OCI-LY3 (cell line): ENCODE measurements at regions not wholly inside any gene's neighbourhood (a gene's known extent, or its start where the extent isn't known, plus 50 kb on each side); places are given as distances from the start of the nearest gene placed in this dataset.

Experiments
- H2AFZ ChIP-seq: fragments of 200-600, 300-600 bp; shearing (Covaris generic); 2 replicates; pipeline ENCODE4 v1.6.0; 2014; ENCODE audit warnings: antibody characterized with exemption, low read depth, low read length
- H3K27ac ChIP-seq: fragments of 200-600, 300-600 bp; sonication (generic); 2 replicates; pipeline ENCODE4 v1.5.1; 2014; ENCODE audit warnings: mild to moderate bottlenecking, low read length, moderate library complexity, mixed read lengths
- H3K27me3 ChIP-seq: fragments of 200-600, 300-600 bp; sonication (generic); 2 replicates; pipeline ENCODE4 v1.6.1; 2014; ENCODE audit warnings: low read depth, low read length, mixed read lengths
- H3K36me3 ChIP-seq: fragments of 200-600, 300-600 bp; sonication (generic); replicated peaks from 2 replicates; pipeline ENCODE3; 2014; ENCODE audit warnings: low read depth, low read length, mixed read lengths
- H3K4me1 ChIP-seq: fragments of 300-600, 200-600 bp; sonication (generic); 2 replicates; pipeline ENCODE4 v1.6.1; 2014; ENCODE audit warnings: low read length, mixed read lengths
- H3K4me2 ChIP-seq: fragments of 200-600, 300-600 bp; sonication (generic); 2 replicates; pipeline ENCODE4 v1.6.1; 2014; ENCODE audit warnings: low read length, mixed read lengths
- H3K4me3 ChIP-seq: fragments of 300-600, 200-600 bp; sonication (generic); 2 replicates; pipeline ENCODE4 v1.5.1; 2014; ENCODE audit warnings: antibody characterized with exemption, mild to moderate bottlenecking, low read length, moderate library complexity
- H3K79me2 ChIP-seq: fragments of 300-600, 200-600 bp; shearing (Covaris generic); 2 replicates; pipeline ENCODE4 v1.6.1; 2014; ENCODE audit warnings: mild to moderate bottlenecking, low read length, mixed read lengths
- H3K9ac ChIP-seq: fragments of 300-600, 200-600 bp; shearing (Covaris generic); 2 replicates; pipeline ENCODE4 v1.6.0; 2014; ENCODE audit warnings: mild to moderate bottlenecking, low read length, moderate library complexity
- H3K9me3 ChIP-seq: fragments of 200-600, 300-600 bp; shearing (Covaris generic); 2 replicates; pipeline ENCODE4 v1.6.1; 2014; ENCODE audit warnings: low read length, mixed read lengths; ENCODE audit not compliant: insufficient read depth
- H4K20me1 ChIP-seq: fragments of 200-600, 300-600 bp; sonication (generic); 2 replicates; pipeline ENCODE4 v1.6.1; 2016; ENCODE audit warnings: low read length, mixed read lengths; ENCODE audit not compliant: insufficient read depth
- EZH2phosphoT487 ChIP-seq: fragments of 200-600 bp; shearing (Covaris generic); IDR thresholded peaks from 2 replicates; pipeline ENCODE4 v1.6.1; 2018; ENCODE audit warnings: antibody characterized with exemption, mixed run types, low read depth
- TF ChIP-seq, protein P1 (sequence below): fragments of 200-600, 300-600 bp; sonication (generic); IDR thresholded peaks from 2 replicates; pipeline ENCODE4 v1.5.1; 2014; ENCODE audit warnings: antibody characterized with exemption, low read length, low read depth

DNA sequence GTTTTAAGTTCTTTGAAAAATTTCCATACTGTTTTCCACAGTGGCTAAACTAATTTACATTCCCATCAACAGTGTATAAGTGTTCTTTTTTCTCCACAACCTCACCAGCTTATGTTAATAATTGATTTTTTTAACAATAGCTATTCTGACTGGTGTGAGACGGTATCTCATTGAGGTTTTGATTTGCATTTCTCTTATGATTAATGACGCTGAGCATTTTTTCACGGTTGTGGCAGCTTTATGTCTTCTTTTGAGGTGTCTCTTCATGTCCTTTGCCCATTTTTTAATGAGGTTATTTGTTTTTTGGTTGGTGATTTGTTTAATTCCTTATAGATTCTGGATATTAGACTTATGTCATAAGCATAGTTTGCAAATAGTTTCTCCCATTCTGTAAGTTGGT lies 997.9 kb downstream of the SUCLG1 start:
- H3K9me3 ChIP-seq = no peaks in the 10 kb centered on the region
- no peak for TF ChIP-seq EZH2phosphoT487
- TF ChIP-seq, protein P1, sequence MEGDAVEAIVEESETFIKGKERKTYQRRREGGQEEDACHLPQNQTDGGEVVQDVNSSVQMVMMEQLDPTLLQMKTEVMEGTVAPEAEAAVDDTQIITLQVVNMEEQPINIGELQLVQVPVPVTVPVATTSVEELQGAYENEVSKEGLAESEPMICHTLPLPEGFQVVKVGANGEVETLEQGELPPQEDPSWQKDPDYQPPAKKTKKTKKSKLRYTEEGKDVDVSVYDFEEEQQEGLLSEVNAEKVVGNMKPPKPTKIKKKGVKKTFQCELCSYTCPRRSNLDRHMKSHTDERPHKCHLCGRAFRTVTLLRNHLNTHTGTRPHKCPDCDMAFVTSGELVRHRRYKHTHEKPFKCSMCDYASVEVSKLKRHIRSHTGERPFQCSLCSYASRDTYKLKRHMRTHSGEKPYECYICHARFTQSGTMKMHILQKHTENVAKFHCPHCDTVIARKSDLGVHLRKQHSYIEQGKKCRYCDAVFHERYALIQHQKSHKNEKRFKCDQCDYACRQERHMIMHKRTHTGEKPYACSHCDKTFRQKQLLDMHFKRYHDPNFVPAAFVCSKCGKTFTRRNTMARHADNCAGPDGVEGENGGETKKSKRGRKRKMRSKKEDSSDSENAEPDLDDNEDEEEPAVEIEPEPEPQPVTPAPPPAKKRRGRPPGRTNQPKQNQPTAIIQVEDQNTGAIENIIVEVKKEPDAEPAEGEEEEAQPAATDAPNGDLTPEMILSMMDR = no peak

DNA sequence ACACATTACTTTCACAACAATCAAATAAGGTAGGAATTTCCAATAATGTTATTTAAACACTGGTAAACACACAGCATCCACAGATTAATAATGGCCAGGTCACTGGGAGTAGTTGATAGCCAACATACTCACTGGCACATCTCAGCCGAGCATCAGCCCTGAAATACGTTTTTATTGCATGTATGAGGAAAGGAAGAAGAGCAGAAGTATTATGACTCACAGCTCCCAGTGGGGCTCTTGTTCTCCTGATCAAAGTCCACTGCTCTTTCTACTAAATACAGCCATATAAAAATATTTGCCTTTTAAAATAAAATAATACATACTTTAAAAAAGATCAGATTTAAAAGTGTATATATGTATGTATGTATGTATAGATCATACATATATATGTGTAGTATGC lies 999.6 kb downstream of the SUCLG1 start:
- H3K4me3 ChIP-seq = no peak overlapping the region
- H4K20me1 ChIP-seq = no peaks in the 10 kb centered on the region
- no peaks in the 10 kb centered on the region for H3K27me3 ChIP-seq
- no peaks in the 10 kb centered on the region for H3K36me3 ChIP-seq
- H3K27ac ChIP-seq = no peak overlapping the region
- no peaks in the 10 kb centered on the region for H3K4me1 ChIP-seq
- H3K9ac ChIP-seq = no peak overlapping the region
- H3K9me3 ChIP-seq = no peaks in the 10 kb centered on the region
- H3K4me2 ChIP-seq = no peak overlapping the region
- no peaks in the 10 kb centered on the region for H3K79me2 ChIP-seq
- no peak overlapping the region for H2AFZ ChIP-seq
- no peak for TF ChIP-seq EZH2phosphoT487
- TF ChIP-seq, protein P1 = no peak

More for the DNA sequence above, 997.9 kb downstream of the SUCLG1 start:
- no peak overlapping the region for H3K4me2 ChIP-seq
- no peak overlapping the region for H3K4me3 ChIP-seq
- H4K20me1 ChIP-seq = no peaks in the 10 kb centered on the region
- H2AFZ ChIP-seq = no peak overlapping the region
- no peaks in the 10 kb centered on the region for H3K27me3 ChIP-seq
- no peaks in the 10 kb centered on the region for H3K36me3 ChIP-seq
- no peak overlapping the region for H3K9ac ChIP-seq
- H3K79me2 ChIP-seq = no peaks in the 10 kb centered on the region
- H3K27ac ChIP-seq = no peak overlapping the region
- H3K4me1 ChIP-seq = no peaks in the 10 kb centered on the region

DNA sequence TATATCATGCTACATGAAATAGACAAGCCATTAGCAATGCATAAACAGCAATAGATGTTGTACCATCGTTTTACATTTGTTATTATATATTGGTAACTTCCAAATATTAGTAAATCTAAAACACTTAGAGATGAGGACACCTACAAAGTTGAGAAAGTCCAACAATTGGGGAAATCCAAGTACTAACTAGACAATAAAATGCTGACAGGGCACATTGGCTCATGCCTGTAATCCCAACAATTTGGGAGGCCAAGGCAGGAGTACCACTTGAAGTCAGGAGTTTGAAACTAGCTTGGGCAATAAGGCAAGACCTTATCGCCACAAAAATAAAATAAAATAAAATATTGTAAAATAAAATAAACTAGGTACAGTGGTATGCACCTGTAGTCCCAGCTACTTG lies 1023.1 kb downstream of the SUCLG1 start:
- Histone ChIP-seq H3K27me3 (no peaks in the 10 kb centered on the region), H3K4me1 (no peaks in the 10 kb centered on the region), H3K4me2 (no peak overlapping the region), H3K9me3 (no peaks in the 10 kb centered on the region), H3K4me3 (no peak overlapping the region), H3K9ac (no peak overlapping the region), H2AFZ (no peak overlapping the region), H3K79me2 (no peaks in the 10 kb centered on the region), H3K36me3 (no peaks in the 10 kb centered on the region), H3K27ac (no peak overlapping the region), H4K20me1 (no peaks in the 10 kb centered on the region)
- no peak for TF ChIP-seq EZH2phosphoT487
- TF ChIP-seq, protein P1 = no peak

DNA sequence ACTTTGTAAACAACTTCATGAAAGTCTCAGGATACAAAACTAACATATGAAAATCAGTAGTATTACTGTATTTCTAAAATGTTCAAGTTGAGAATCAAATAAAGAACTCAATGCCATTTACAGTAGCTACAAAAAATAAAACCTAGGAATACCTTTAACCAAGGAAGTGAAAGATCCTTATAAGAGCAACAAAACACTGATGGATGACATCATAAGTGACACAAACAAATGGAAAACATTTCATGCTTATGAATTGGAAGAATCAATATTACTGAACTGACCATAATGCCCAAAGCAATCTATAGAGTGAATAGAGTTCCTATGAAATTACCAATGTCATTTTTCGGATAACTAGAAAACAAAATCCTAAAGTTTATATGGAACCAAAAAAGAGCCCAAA lies 1038.1 kb downstream of the SUCLG1 start:
- Histone ChIP-seq H3K9me3 (no peaks in the 10 kb centered on the region), H4K20me1 (no peaks in the 10 kb centered on the region), H3K4me3 (no peak overlapping the region), H3K4me2 (no peak overlapping the region), H3K4me1 (no peaks in the 10 kb centered on the region), H3K27me3 (no peaks in the 10 kb centered on the region), H3K27ac (no peak overlapping the region), H3K79me2 (no peaks in the 10 kb centered on the region), H3K9ac (no peak overlapping the region), H2AFZ (no peak overlapping the region), H3K36me3 (no peaks in the 10 kb centered on the region)
- no peak for TF ChIP-seq EZH2phosphoT487
- TF ChIP-seq, protein P1 = no peak
